ENCODE measurements at regions not wholly inside any gene's neighbourhood (a gene's known extent, or its start where the extent isn't known, plus 50 kb on each side); places are given as distances from the start of the nearest gene placed in this dataset.

GRCh38 chr16:79838496-79839259 is 238.1 kb upstream of the MAF start:
- TF ChIP-seq CTCF (IDR thresholded peaks at IDR 0.05) (no peak), POLR2A (IDR thresholded peaks at IDR 0.05) (no peak)

Measured in Peyer's patch (tissue), 4 donors.